GM21367 (cell line): ENCODE measurements at regions not wholly inside any gene's neighbourhood (a gene's known extent, or its start where the extent isn't known, plus 50 kb on each side); places are given as distances from the start of the nearest gene placed in this dataset.

Source experiments
- ATAC-seq: cut with Tn5 transposase; IDR thresholded peaks from one replicate; pipeline ENCODE4 v1.9.1; 2021; ENCODE audit not compliant: unreplicated experiment

DNA sequence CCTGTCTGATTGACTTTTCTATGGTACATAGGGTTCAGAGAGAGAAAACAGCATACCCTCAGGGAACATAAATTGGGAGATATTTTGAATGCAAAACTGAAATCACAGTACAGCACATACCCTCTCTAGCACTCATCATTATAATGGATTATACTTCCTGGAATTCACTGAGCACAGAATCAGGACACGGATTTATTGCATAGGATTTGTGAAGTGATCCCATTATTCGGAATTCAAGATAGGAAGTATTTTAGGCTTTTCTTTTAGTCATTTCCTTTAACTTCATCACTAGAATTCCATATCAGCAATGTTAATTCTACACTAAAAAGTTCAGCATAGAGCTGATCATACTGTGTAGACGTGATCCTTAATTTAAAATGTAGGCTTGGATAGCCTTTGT, 407.0 kb downstream of the PID1 start:
- ATAC-seq = no peak

- no peak for ATAC-seq
Observed at GRCh38 chr2:228860601-228861285, 410.3 kb downstream of the PID1 start.

DNA sequence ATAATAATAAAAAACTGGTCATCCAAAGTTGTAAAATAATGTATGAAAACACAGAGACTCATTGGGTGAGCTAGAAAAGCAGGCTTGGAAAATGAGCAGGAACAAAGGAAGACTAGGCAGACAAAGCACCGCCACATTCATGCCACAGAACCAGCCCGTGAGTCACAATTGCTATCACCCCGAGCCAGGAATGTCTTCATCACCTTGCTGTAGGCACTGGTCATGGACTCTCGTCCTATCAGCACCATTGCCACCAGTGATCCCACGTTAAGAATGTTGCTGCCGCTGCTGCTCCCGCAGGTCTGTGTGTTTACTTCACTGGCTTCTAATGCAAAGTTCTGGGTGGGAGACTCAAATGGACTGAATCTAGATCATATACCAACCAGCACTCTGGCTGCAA, 417.9 kb downstream of the PID1 start:
- ATAC-seq = no peak

- ATAC-seq = no peak
Observed at GRCh38 chr2:228848638-228849037, 422.4 kb downstream of the PID1 start.

DNA sequence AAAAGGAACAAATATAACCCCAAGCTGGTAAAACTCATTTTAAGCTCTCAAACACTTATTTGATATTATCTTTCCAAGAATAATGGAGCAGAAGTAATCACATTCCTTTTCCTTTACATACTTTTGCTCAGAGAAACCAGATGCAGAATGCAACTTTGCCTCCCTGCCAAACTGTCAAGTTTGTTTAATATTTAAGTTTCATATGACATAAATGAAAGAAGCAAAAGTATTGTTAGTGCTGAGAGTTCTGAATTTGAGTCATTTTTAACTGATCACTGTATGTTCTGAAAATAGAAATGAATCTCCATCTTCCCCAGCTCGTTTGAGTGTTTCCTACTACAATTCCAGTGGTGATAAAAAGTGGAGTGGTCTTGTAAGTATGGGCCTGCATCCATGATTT, 423.4 kb downstream of the PID1 start:
- no peak for ATAC-seq

GRCh38 chr2:228846161-228846560, 424.9 kb downstream of the PID1 start:
- no peak for ATAC-seq

- ATAC-seq = no peak
Observed at GRCh38 chr2:228845162-228845925, 425.7 kb downstream of the PID1 start.

GRCh38 chr2:228841877-228842276, 429.2 kb downstream of the PID1 start:
- ATAC-seq = no peak

GRCh38 chr2:228841475-228841874, 429.6 kb downstream of the PID1 start:
- ATAC-seq = no peak

GRCh38 chr2:228840743-228841114, 430.4 kb downstream of the PID1 start:
- ATAC-seq = no peak

DNA sequence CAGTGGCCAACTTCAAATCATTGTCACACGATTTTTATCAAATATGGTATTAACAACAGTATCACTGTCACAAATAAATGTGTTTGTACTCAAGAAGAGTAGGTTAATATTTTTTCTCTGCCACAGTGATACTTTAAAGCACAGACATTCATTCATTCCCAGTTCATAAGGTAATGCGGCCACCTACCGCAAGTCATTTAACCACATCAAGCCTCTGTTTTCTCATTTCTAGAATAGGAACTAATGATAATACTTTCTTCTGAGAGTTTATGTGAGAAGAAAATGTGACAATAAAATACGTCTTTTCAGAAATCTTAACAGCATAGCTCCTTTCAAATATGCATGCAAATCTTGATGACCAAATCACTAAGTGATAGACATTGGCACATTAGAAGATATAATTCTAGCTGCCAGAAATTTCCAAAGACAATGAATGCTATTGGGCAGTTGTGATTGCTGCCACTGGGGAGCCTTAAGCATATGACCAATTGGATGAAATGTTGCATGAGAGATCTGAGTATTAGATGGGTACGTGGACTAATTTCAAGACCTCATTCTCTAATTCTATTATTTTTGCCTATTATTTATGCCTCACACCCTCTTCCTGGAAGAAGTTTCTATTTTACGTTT, 430.9 kb downstream of the PID1 start:
- ATAC-seq = no peak

DNA sequence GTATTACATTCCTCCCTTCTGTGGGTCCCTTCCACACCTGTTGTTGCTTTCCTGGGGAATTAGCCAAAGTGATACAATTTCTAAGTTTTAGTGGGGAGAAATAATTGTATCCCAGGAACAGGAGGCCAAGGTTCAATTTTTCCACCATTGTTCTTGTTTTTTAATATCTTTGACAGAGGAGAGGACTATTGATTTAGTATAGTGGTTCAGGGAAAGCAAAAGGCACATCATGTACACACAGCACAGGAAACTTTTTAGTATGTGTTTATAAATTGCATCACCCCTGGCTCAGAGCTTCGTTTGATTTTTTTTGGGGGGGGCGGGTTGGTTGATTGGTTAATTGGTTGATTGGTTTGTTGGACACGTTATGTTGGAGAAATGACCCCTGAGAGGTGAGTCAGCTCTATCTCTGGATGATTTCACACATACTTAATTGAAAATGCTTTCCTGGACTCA, 431.6 kb downstream of the PID1 start:
- ATAC-seq = no peak

DNA sequence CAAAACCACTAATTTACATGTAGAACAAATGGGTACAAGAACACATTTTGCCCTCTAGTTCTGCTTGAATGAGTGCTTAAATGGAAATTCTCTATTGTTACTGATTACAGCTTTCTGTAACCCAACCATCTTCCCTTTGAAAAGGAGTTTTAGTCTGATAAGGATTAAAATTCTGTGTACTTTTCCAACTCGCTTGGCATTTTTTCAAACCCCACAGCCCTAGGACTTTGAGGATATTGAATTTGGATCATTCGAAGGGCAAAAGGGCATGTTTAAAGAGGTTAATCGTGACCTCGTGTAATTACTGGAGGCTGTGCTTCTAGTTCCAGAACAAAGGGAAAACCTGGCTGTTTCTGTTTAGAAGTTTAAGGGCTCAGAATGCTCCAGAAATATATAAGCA, 432.3 kb downstream of the PID1 start:
- no peak for ATAC-seq

DNA sequence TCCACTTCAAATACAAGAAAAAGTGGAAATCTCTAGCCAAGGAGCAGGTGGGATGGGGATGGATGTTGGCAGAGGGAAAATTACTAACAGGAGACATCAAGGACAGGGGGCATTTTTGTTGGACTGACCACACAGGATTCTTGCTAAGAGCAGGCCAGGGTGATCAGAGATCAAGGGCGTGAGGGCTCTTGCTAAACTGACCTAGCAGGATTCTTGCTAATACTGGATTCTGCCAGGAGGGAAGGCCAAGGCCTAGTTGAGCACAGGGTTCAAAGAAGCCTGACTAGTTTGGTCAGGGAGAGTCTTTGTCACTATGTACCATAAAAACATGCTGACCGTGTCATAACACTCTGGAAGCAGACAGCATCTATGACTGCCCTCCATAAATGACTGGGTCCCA, 442.7 kb downstream of the PID1 start:
- no peak for ATAC-seq

- ATAC-seq = no peak
Observed at GRCh38 chr2:228827056-228827700, 443.9 kb downstream of the PID1 start.

- no peak for ATAC-seq
Observed at GRCh38 chr2:228819701-228820100, 451.4 kb downstream of the PID1 start.

DNA sequence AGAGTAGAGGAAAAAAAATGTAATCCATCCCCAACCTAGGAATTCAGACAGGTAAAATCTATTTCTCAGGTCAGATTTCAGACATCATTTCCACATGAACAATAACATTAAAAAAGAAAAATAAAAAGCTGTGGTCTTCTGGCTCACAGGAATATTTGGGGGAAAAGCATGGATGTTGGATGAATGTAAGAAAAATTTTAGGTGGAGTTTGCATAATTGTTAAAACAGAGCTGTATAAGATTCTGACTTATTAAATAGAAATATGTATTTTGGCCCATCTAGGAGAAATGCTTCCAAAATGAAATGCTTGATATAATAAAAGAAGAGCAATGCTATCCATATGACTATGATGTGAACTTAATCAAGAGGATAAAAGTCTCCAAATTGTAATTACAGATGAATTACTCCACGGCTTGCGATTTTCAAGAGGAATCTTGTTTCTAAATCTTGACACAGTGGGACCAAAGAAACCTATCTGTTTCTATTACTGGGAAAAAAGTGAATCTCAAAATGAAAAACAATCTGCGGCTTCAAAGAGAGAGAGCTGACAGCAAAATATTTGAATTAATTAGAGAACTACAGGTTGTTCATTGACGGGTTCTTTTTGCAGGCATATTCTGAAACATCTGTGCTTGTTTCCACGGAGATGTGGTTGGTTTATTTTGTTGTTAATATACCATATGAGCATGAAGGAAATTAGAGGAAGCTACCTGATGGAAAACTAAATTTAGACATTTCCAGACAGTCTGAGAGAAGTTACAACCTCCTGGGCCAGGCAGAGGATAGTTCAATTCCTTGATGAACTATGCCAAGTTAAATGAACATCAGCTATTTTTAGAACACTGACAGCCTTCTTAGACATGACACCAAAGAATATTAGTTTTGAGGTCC, 468.7 kb downstream of the PID1 start:
- no peak for ATAC-seq

- no peak for ATAC-seq
Observed at GRCh38 chr2:228801451-228801850, 469.6 kb downstream of the PID1 start.

- no peak for ATAC-seq
Observed at GRCh38 chr2:228799208-228799588, 471.9 kb downstream of the PID1 start.

DNA sequence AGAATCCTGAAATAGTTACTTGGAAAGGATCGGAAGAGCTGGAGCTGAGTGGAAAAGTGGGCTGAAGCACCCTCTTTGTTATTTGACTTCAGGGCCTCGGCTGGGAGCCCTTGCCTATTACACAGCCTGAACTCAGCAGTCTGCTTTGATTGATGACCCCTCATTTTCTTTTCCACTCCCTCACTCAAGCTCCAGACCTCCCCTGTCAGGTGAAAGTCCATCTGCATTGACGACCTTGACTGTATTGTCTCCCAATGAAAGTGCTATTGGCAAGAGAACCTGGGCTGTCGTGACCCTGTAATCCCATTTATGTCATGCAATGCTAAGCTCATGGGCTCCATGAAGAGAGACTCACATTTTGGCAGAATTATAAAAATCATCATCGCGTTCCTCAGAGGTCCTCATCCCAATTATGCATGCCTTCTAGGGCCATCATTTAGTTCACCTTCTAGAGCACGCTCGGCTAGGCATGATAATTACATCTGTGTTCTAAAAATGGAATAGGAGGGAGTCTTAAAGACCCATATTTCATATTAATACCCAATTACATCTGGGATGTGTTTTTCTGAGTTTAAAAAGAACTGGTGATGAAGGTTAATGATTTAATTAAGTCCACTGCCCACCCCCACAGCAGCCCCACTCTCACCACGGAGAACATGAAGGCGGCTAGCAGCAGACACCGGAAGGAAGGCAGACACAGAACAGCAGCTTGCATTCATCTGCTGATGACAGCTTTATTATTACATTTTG, 472.5 kb downstream of the PID1 start:
- no peak for ATAC-seq
